ENCODE measurements at regions not wholly inside any gene's neighbourhood (a gene's known extent, or its start where the extent isn't known, plus 50 kb on each side); places are given as distances from the start of the nearest gene placed in this dataset.

- TF ChIP-seq CTCF (conservative IDR thresholded peaks at IDR 0.05) (no peak), ZFX (IDR thresholded peaks at IDR 0.05) (no peak)
These were observed 322.9 kb upstream of the SPRY2 start for GRCh38 chr13:80663788-80664187.
